Gastroesophageal sphincter (tissue), 3 donors: ENCODE measurements at regions not wholly inside any gene's neighbourhood (a gene's known extent, or its start where the extent isn't known, plus 50 kb on each side); places are given as distances from the start of the nearest gene placed in this dataset.

Experiments
- CTCF ChIP-seq, 4 experiments: fragments of 200-600 bp in 2 of 4; fragments of 450-650 bp in 2 of 4; sonication (generic) in 1 of 4; IDR thresholded peaks; one replicate each; pipeline ENCODE4 v1.5.1; 2017 to 2019; ENCODE audit warnings: antibody characterized with exemption in 4 of 4, mild to moderate bottlenecking in 2 of 4, moderate library complexity in 2 of 4
- POLR2A ChIP-seq, 2 donors: fragments of 450-650 bp; IDR thresholded peaks; one replicate each; pipeline ENCODE4 v1.6.1; 2017; ENCODE audit warnings: antibody characterized with exemption in 2 of 2, mild to moderate bottlenecking in 2 of 2, moderate library complexity in 1 of 2
- POLR2AphosphoS5 ChIP-seq: sonication (generic); formaldehyde crosslinking; IDR thresholded peaks from one replicate; pipeline ENCODE4 v1.6.1; 2017; ENCODE audit warnings: antibody characterized with exemption

GRCh38 chr5:33258553-33258952 lies 182.2 kb upstream of the TARS1 start:
- TF ChIP-seq CTCF (IDR thresholded peaks at IDR 0.05), result no peak
- no peak for TF ChIP-seq POLR2AphosphoS5
- TF ChIP-seq POLR2A (IDR thresholded peaks at IDR 0.05), result no peak
